Calu3 (cell line): ENCODE measurements at regions not wholly inside any gene's neighbourhood (a gene's known extent, or its start where the extent isn't known, plus 50 kb on each side); places are given as distances from the start of the nearest gene placed in this dataset.

Experiments used
- BruUV-seq: library from RNA; stranded (reverse); fragments of 400-500 nt; replicated peaks from 2 replicates; lab custom pipeline; 2021; lab: Mats Ljungman, UMichigan
- CTCF ChIA-PET: fragments of 300-600 bp; sonication (Branson Sonifier 250); formaldehyde crosslinking; loops from one replicate; lab custom pipeline; 2022; ENCODE audit warnings: antibody characterized with exemption; lab: Charles Lee
- DNase-seq: peaks from one replicate; pipeline ENCODE4 v3.0.0; 2022
- H3K27ac Mint-ChIP-seq: one replicate; pipeline ENCODE4 v1.8.0; 2022; ENCODE audit warnings: mixed read lengths; ENCODE audit not compliant: unreplicated experiment
- H3K27me3 Mint-ChIP-seq: one replicate; pipeline ENCODE4 v1.8.0; 2022; ENCODE audit warnings: mixed read lengths; ENCODE audit not compliant: unreplicated experiment
- H3K36me3 Mint-ChIP-seq: one replicate; pipeline ENCODE4 v1.8.0; 2022; ENCODE audit warnings: mild to moderate bottlenecking, moderate library complexity, mixed read lengths; ENCODE audit not compliant: insufficient read depth, unreplicated experiment
- H3K4me1 Mint-ChIP-seq: one replicate; pipeline ENCODE4 v1.8.0; 2022; ENCODE audit warnings: mild to moderate bottlenecking, low read depth, mixed read lengths; ENCODE audit not compliant: unreplicated experiment
- H3K4me3 Mint-ChIP-seq: one replicate; pipeline ENCODE4 v1.8.0; 2022; ENCODE audit warnings: mild to moderate bottlenecking, low read depth, moderate library complexity, mixed read lengths; ENCODE audit not compliant: unreplicated experiment
- H3K9me3 Mint-ChIP-seq: one replicate; pipeline ENCODE4 v1.8.0; 2022; ENCODE audit warnings: low read depth, mixed read lengths; ENCODE audit not compliant: unreplicated experiment
- CTCF ChIP-seq: fragments of 200-600 bp; IDR thresholded peaks from one replicate; pipeline ENCODE4 v1.8.0; 2022; ENCODE audit warnings: antibody characterized with exemption; ENCODE audit not compliant: unreplicated experiment
- intact Hi-C: fragments of 100-400 bp; cut with micrococcal nuclease; formaldehyde crosslinking; loops from one replicate; pipeline ENCODE4 v1.10.0; 2022; ENCODE audit not compliant: unreplicated experiment

- Mint-ChIP-seq H3K4me1 (no peaks in the 10 kb centered on the region), H3K27me3 (peaks cover 45% of the 10 kb centered on the region), H3K36me3 (no peaks in the 10 kb centered on the region), H3K9me3 (peaks cover 3% of the 10 kb centered on the region), H3K4me3 (no peak overlapping the region), H3K27ac (no peak overlapping the region)
- intact Hi-C loops, result no loop called here
- TF ChIP-seq CTCF, result no peak
- CTCF ChIA-PET, result no interaction called here
- no TSS peak for BruUV-seq
- DNase-seq, result no peak
These were observed 145.8 kb downstream of the MSN start for GRCh38 chrX:65813245-65813644.

DNA sequence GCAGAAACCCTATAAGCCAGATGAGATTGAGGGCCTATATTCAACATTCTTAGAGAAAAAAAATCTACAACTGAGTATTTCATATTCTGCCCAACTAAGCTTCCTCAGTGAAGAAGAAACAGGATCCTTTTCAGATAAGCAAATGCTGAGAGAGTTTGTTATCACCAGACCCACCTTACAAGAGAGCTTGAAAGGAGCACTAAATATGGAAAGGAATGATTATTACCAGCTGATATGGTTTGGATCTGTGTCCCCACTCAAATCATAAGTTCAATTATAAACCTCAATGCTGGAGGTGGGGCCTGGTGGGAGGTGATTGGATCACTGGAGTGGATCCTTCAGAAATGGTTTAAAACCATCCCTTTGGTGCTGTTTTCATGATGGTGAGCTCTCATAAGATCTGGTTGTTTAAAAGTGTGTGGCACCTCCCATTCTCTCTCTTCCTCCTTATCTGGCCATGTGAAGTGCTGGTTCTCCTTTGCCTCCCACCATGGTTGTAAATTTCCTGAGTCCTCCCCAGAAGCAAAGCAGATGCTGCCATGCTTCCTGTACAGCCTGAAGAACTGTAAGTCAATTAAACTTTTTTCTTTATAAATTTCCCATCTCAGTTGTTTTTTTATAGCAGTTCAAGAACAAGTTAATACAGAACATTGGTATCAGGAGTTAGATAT, 144.2 kb downstream of the MSN start:
- H3K4me1 Mint-ChIP-seq, result no peaks in the 10 kb centered on the region
- no peak overlapping the region for H3K27ac Mint-ChIP-seq
- no peaks in the 10 kb centered on the region for H3K36me3 Mint-ChIP-seq
- no peak for TF ChIP-seq CTCF
- intact Hi-C loops, result no loop called here
- CTCF ChIA-PET, result no interaction called here
- H3K27me3 Mint-ChIP-seq, result peaks cover 45% of the 10 kb centered on the region
- no peak for DNase-seq
- H3K9me3 Mint-ChIP-seq, result peaks cover 3% of the 10 kb centered on the region
- no peak overlapping the region for H3K4me3 Mint-ChIP-seq
- BruUV-seq, result no TSS peak
